GM12878 (cell line): ENCODE measurements at regions not wholly inside any gene's neighbourhood (a gene's known extent, or its start where the extent isn't known, plus 50 kb on each side); places are given as distances from the start of the nearest gene placed in this dataset.

Experiments used
- ATAC-seq: fragments of 200-7000 bp; cut with Tn5 transposase; 3 replicates; pipeline ENCODE4 v1.9.1; 2020; ENCODE audit warnings: mild to moderate bottlenecking, moderate library complexity
- BruUV-seq: library from RNA; stranded (reverse); fragments of 400-500 nt; replicated peaks from 2 replicates; lab custom pipeline; 2021; lab: Mats Ljungman, UMichigan
- CTCF ChIA-PET: fragments of 300-600 bp; sonication (Branson Sonifier 250); formaldehyde crosslinking; extraction: SDS; loops from one replicate; lab custom pipeline; 2021; ENCODE audit warnings: inconsistent platforms; lab: Yijun Ruan, JAX
- POLR2A ChIA-PET: fragments of 350-600 bp; formaldehyde crosslinking; extraction: SDS; loops from one replicate; lab custom pipeline; 2021; ENCODE audit warnings: inconsistent platforms; lab: Charles Lee
- RAD21 ChIA-PET: fragments of 300-600 bp; sonication (Branson Sonifier 250); formaldehyde crosslinking; loops from one replicate; lab custom pipeline; 2023; ENCODE audit warnings: antibody characterized with exemption; ENCODE audit not compliant: unreplicated experiment; lab: Charles Lee
- SMC1A ChIA-PET: fragments of 300-600 bp; sonication (Branson Sonifier 250); formaldehyde crosslinking; loops from one replicate; lab custom pipeline; 2023; ENCODE audit not compliant: unreplicated experiment, uncharacterized antibody; lab: Charles Lee
- DNase-seq: peaks from one replicate; pipeline ENCODE4 v3.0.0-alpha.2; 2011; ENCODE audit warnings: low read depth, low spot score
- FAIRE-seq: peaks from 3 replicates; lab custom pipeline; 2011; peaks lifted over from hg19 to GRCh38; lab: Jason Lieb, UNC
- H2AFZ ChIP-seq: 2 replicates; pipeline ENCODE4 v1.6.0; 2011; ENCODE audit warnings: low read depth, low read length, control low read depth; ENCODE audit not compliant: control insufficient read depth
- H3K27ac ChIP-seq: 2 replicates; pipeline ENCODE4 v1.5.1; 2011; ENCODE audit warnings: control low read depth; ENCODE audit not compliant: control insufficient read depth, insufficient read depth
- H3K27me3 ChIP-seq, 2 experiments: replicated peaks in 1 of 2; 2 replicates each; pipeline versions ENCODE4 v1.6.0 to v1.6.1; 2011; ENCODE audit warnings: low read length in 1 of 2; ENCODE audit not compliant: control insufficient read depth in 2 of 2, insufficient read depth in 2 of 2
- H3K36me3 ChIP-seq, 2 experiments: 2 replicates each; pipeline ENCODE4 v1.5.1; 2011; ENCODE audit warnings: low read length in 1 of 2; ENCODE audit not compliant: control insufficient read depth in 2 of 2, insufficient read depth in 2 of 2
- H3K4me1 ChIP-seq: 2 replicates; pipeline ENCODE4 v1.6.1; 2011; ENCODE audit warnings: mild to moderate bottlenecking, low read length, moderate library complexity, mixed read lengths; ENCODE audit not compliant: control insufficient read depth, insufficient read depth
- H3K4me2 ChIP-seq: 2 replicates; pipeline ENCODE4 v1.6.0; 2011; ENCODE audit warnings: control low read depth; ENCODE audit not compliant: control insufficient read depth, insufficient read depth
- H3K4me3 ChIP-seq: fragments of 200-600 bp; sonication (generic); 2 replicates; pipeline ENCODE4 v1.5.1; 2016
- H3K79me2 ChIP-seq: 2 replicates; pipeline ENCODE4 v1.6.0; 2011; ENCODE audit warnings: low read length; ENCODE audit not compliant: control insufficient read depth, insufficient read depth
- H3K9ac ChIP-seq: 2 replicates; pipeline ENCODE4 v1.8.0; 2011; ENCODE audit warnings: low read length, control low read depth, mixed read lengths; ENCODE audit not compliant: control insufficient read depth, insufficient read depth
- H3K9me3 ChIP-seq: replicated peaks from 3 replicates; pipeline ENCODE4 v1.5.1; 2011; ENCODE audit warnings: mild to moderate bottlenecking, low read length; ENCODE audit not compliant: control insufficient read depth, insufficient read depth
- H4K20me1 ChIP-seq: 2 replicates; pipeline ENCODE4 v1.6.0; 2011; ENCODE audit not compliant: control insufficient read depth, insufficient read depth
- CREM ChIP-seq: IDR thresholded peaks from 2 replicates; pipeline ENCODE4 v1.6.1; 2014; ENCODE audit warnings: antibody characterized with exemption, low read depth
- EED ChIP-seq: sonication (generic); IDR thresholded peaks from 2 replicates; pipeline ENCODE4 v1.6.1; 2016; ENCODE audit warnings: antibody characterized with exemption, low read depth
- ESRRA ChIP-seq: IDR thresholded peaks from 2 replicates; pipeline ENCODE4 v1.6.1; 2012; ENCODE audit warnings: mild to moderate bottlenecking, low read length, improper control_type of control experiment
- ETV6 ChIP-seq, 2 experiments: fragments of 450-650 bp in 1 of 2; IDR thresholded peaks in 1 of 2; conservative IDR thresholded peaks in 1 of 2; 2 replicates each; pipeline ENCODE4 v1.6.1; 2014; ENCODE audit warnings: antibody characterized with exemption in 1 of 2, borderline replicate concordance in 1 of 2, low read depth in 1 of 2, mild to moderate bottlenecking in 1 of 2, moderate library complexity in 1 of 2
- HDGF ChIP-seq: fragments of 450-650 bp; IDR thresholded peaks from 2 replicates; pipeline ENCODE4 v1.6.1; 2016; ENCODE audit warnings: antibody characterized with exemption
- IKZF2 ChIP-seq, 2 experiments: fragments of 450-650 bp; IDR thresholded peaks; 2 replicates each; pipeline ENCODE4 v1.6.1; 2017; ENCODE audit warnings: mild to moderate bottlenecking in 2 of 2, moderate library complexity in 2 of 2
- JUNB ChIP-seq: IDR thresholded peaks from 2 replicates; pipeline ENCODE4 v1.6.1; 2016; ENCODE audit warnings: antibody characterized with exemption, mild to moderate bottlenecking
- KLF5 ChIP-seq: fragments of 450-650 bp; IDR thresholded peaks from 2 replicates; pipeline ENCODE4 v1.6.1; 2014; ENCODE audit warnings: mild to moderate bottlenecking; ENCODE audit not compliant: partially characterized antibody
- MLLT1 ChIP-seq: fragments of 450-650 bp; IDR thresholded peaks from 2 replicates; pipeline ENCODE4 v1.6.1; 2016; ENCODE audit warnings: mild to moderate bottlenecking
- NFIC ChIP-seq: IDR thresholded peaks from 2 replicates; pipeline ENCODE4 v1.6.1; 2012; ENCODE audit warnings: low read depth, mild to moderate bottlenecking, inconsistent platforms, low read length, moderate library complexity
- NR2C2 ChIP-seq: IDR thresholded peaks from 2 replicates; pipeline ENCODE4 v1.6.1; 2011; ENCODE audit warnings: borderline replicate concordance, low read depth; ENCODE audit not compliant: control insufficient read depth, insufficient read length
- RELA ChIP-seq: fragments of 450-650 bp; IDR thresholded peaks from 2 replicates; pipeline ENCODE4 v1.8.0; 2014; ENCODE audit warnings: borderline replicate concordance; ENCODE audit not compliant: partially characterized antibody
- SP1 ChIP-seq: IDR thresholded peaks from one replicate; pipeline ENCODE4 v1.6.1; 2011; ENCODE audit warnings: low read depth, low read length
- SREBF1 ChIP-seq: IDR thresholded peaks from 2 replicates; pipeline ENCODE4 v1.6.1; 2012; ENCODE audit warnings: mild to moderate bottlenecking, low read length
- SREBF2 ChIP-seq: IDR thresholded peaks from 2 replicates; pipeline ENCODE4 v1.6.1; 2012; ENCODE audit warnings: mild to moderate bottlenecking, low read length
- TBL1XR1 ChIP-seq: IDR thresholded peaks from 2 replicates; pipeline ENCODE4 v1.6.1; 2012; ENCODE audit warnings: low read depth, low read length, improper control_type of control experiment
- ZBTB4 ChIP-seq: fragments of 450-650 bp; formaldehyde crosslinking; IDR thresholded peaks from 2 replicates; pipeline ENCODE4 v1.4.0; 2022; ENCODE audit warnings: mild to moderate bottlenecking, moderate library complexity
- WGBS: methylation state at CpG from one replicate; pipeline ENCODE4 v1.1.6; 2016; ENCODE audit warnings: low lambda C conversion rate; ENCODE audit not compliant: insufficient replicate concordance, insufficient coverage; ENCODE audit errors: missing lambda C conversion rate; 5-methylcytosine and 5-hydroxymethylcytosine counted together
- in situ Hi-C: fragments of 300-500 bp; cut with MboI; formaldehyde crosslinking; loops from 9 replicates; pipeline ENCODE4 v1.14.3; 2018; ENCODE audit warnings: mixed read lengths
- intact Hi-C: fragments of 100-400 bp; cut with micrococcal nuclease; formaldehyde crosslinking; loops from one replicate; pipeline ENCODE4 v1.14.2; 2022; ENCODE audit not compliant: unreplicated experiment

- Histone ChIP-seq H3K79me2 (no peaks in the 10 kb centered on the region), H3K9ac (no peak overlapping the region), H3K4me3 (no peak overlapping the region), H3K27me3 (no peaks in the 10 kb centered on the region; a peak in 1 of 4 replicates), H3K4me1 (no peaks in the 10 kb centered on the region), H3K4me2 (no peak overlapping the region), H3K27ac (no peak overlapping the region)
- FAIRE-seq (no peak), DNase-seq (no peak)
- intact Hi-C loops: no loop called here
- WGBS: 62% methylated on average over 1 of the region's 1 CpG
- ChIA-PET POLR2A (no interaction called here), RAD21 (no interaction called here), SMC1A (no interaction called here)
- no TSS peak for BruUV-seq
- TF ChIP-seq EED (no peak), SREBF2 (no peak), TBL1XR1 (no peak), NR2C2 (no peak), NFIC (no peak), HDGF (no peak), RELA (no peak), KLF5 (no peak), ETV6 (conservative IDR thresholded peaks at IDR 0.05 in 1 of 2, IDR thresholded peaks at IDR 0.05 in 1 of 2; ENCODE audit: borderline replicate concordance in 1 of 2, low read depth in 1 of 2) (no peak), CREM (no peak), SREBF1 (no peak), SP1 (no peak), IKZF2 (IDR thresholded peaks at IDR 0.05) (no peak), ESRRA (no peak), ZBTB4 (CRISPR knock-in tag) (no peak), MLLT1 (no peak), JUNB (no peak)
- TF ChIP-seq, all 136 proteins: peak for 0
- CTCF ChIA-PET: interaction anchor here (0.7 to 1.3 kb wide), 2 partner anchors 15 to 287 kb away, joined by 3 read pairs; no protein-coding TSS in a partner anchor
- no peaks in the 10 kb centered on the region for H3K36me3 ChIP-seq
- no peak for ATAC-seq
- in situ Hi-C loops: no loop called here
- no peaks in the 10 kb centered on the region for H4K20me1 ChIP-seq
- no peaks in the 10 kb centered on the region for H3K9me3 ChIP-seq
- no peak overlapping the region for H2AFZ ChIP-seq
These were observed 63.5 kb upstream of the PUM3 start for GRCh38 chr9:2907411-2907810.
